ENCODE measurements at regions not wholly inside any gene's neighbourhood (a gene's known extent, or its start where the extent isn't known, plus 50 kb on each side); places are given as distances from the start of the nearest gene placed in this dataset.

GRCh38 chrX:57848857-57849256 is 61.4 kb downstream of the ZXDA start:
- no peaks in the 10 kb centered on the region for H3K36me3 ChIP-seq (ENCODE audit: control insufficient read depth in 2 of 2, extremely low read depth in 1 of 2, insufficient read depth in 1 of 2, low read length in 1 of 2)
- POLR2A ChIA-PET, result no interaction called here
- Mint-ChIP-seq H3K27ac (no peak overlapping the region), H3K9me3 (peaks cover 0 to 35% (median 6%) of the 10 kb centered on the region in 3 donors), H3K27me3 (peaks cover 0 to 16% of the 10 kb centered on the region in 2 donors), H3K4me1 (no peaks in the 10 kb centered on the region), H3K36me3 (peaks cover 4% of the 10 kb centered on the region), H3K4me3 (no peak overlapping the region)
- H3K4me1 ChIP-seq (ENCODE audit: control insufficient read depth in 1 of 2, extremely low read depth in 1 of 2, insufficient read depth in 2 of 2, low read length in 2 of 2), result no peaks in the 10 kb centered on the region
- DNase-seq, result no peak
- H3K27ac ChIP-seq (ENCODE audit: low read length), result no peak overlapping the region
- H3K27me3 ChIP-seq (replicated peaks in 1 of 2; ENCODE audit: control insufficient read depth in 2 of 2, extremely low read depth in 1 of 2, insufficient read depth in 2 of 2, low read length in 1 of 2), result no peaks in the 10 kb centered on the region
- ATAC-seq (replicated peaks in 1 of 4), result no peak
- no peaks in the 10 kb centered on the region for H3K9me3 ChIP-seq
- 0% methylated on average over 1 of the region's 4 CpGs for WGBS (ENCODE audit: insufficient coverage)
- CTCF ChIA-PET, result no interaction called here
- H3K4me3 ChIP-seq (ENCODE audit: control insufficient read depth in 1 of 2, extremely low read depth in 1 of 2, low read length in 1 of 2), result no peak overlapping the region

GRCh38 chrX:57822818-57823217 is 87.4 kb downstream of the ZXDA start:
- Histone ChIP-seq H3K27me3 (replicated peaks in 1 of 2; ENCODE audit: control insufficient read depth in 2 of 2, extremely low read depth in 1 of 2, insufficient read depth in 2 of 2, low read length in 1 of 2) (no peaks in the 10 kb centered on the region), H3K27ac (ENCODE audit: low read length) (no peak overlapping the region), H3K4me3 (ENCODE audit: control insufficient read depth in 1 of 2, extremely low read depth in 1 of 2, low read length in 1 of 2) (no peak overlapping the region), H3K36me3 (ENCODE audit: control insufficient read depth in 2 of 2, extremely low read depth in 1 of 2, insufficient read depth in 1 of 2, low read length in 1 of 2) (no peaks in the 10 kb centered on the region), H3K4me1 (ENCODE audit: control insufficient read depth in 1 of 2, extremely low read depth in 1 of 2, insufficient read depth in 2 of 2, low read length in 2 of 2) (no peaks in the 10 kb centered on the region), H3K9me3 (no peaks in the 10 kb centered on the region)
- WGBS (ENCODE audit: insufficient coverage), result no CpG with 5 or more reads among the region's 4 CpGs
- CTCF ChIA-PET, result interaction anchor here in 1 of 2 donors (1.1 kb wide), 1 partner anchor 202 kb away, joined by 3 read pairs; no protein-coding TSS in a partner anchor
- H3K9me3 Mint-ChIP-seq, result no peaks in the 10 kb centered on the region
- ATAC-seq (replicated peaks in 1 of 4) (no peak), DNase-seq (no peak)
- H3K4me1 Mint-ChIP-seq, result peaks cover 2 to 6% (median 2%) of the 10 kb centered on the region in 3 donors
- peaks cover 0 to 49% of the 10 kb centered on the region in 2 donors for H3K27me3 Mint-ChIP-seq
- POLR2A ChIA-PET, result no interaction called here
- H3K4me3 Mint-ChIP-seq, result no peak overlapping the region
- H3K36me3 Mint-ChIP-seq, result no peaks in the 10 kb centered on the region
- no peak overlapping the region for H3K27ac Mint-ChIP-seq

DNA sequence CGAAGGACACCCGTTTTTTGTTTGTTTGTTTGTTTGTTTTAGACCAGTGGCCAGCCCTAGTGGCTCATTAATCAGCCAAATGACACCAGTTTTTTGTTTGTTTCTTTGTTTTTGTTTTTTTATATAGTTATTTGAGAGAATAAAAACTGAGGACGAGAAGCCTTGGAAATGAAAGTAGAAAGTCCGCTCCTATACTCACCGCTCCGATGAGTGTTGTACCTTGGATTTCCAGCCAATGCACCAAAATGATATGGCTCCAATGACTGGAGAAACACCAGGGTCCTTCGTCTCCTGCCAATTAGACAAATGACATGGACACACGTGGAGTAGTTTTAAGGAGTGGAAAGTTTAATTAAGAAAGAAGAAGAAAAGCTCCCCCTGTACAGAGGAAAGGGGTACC is 87.9 kb downstream of the ZXDA start:
- H3K9me3 ChIP-seq, result no peaks in the 10 kb centered on the region
- Mint-ChIP-seq H3K4me1 (peaks cover 2 to 6% (median 2%) of the 10 kb centered on the region in 3 donors), H3K27ac (no peak overlapping the region), H3K9me3 (no peaks in the 10 kb centered on the region), H3K27me3 (peaks cover 0 to 48% of the 10 kb centered on the region in 2 donors), H3K4me3 (no peak overlapping the region), H3K36me3 (no peaks in the 10 kb centered on the region)
- ChIA-PET POLR2A (no interaction called here), CTCF (interaction anchor here in 1 of 2 donors (1.1 kb wide), 1 partner anchor 202 kb away, joined by 3 read pairs; no protein-coding TSS in a partner anchor)
- H3K4me1 ChIP-seq (ENCODE audit: control insufficient read depth in 1 of 2, extremely low read depth in 1 of 2, insufficient read depth in 2 of 2, low read length in 2 of 2), result no peaks in the 10 kb centered on the region
- 27% methylated on average over 2 of the region's 8 CpGs for WGBS (ENCODE audit: insufficient coverage)
- H3K27me3 ChIP-seq (replicated peaks in 1 of 2; ENCODE audit: control insufficient read depth in 2 of 2, extremely low read depth in 1 of 2, insufficient read depth in 2 of 2, low read length in 1 of 2), result no peaks in the 10 kb centered on the region
- H3K36me3 ChIP-seq (ENCODE audit: control insufficient read depth in 2 of 2, extremely low read depth in 1 of 2, insufficient read depth in 1 of 2, low read length in 1 of 2), result no peaks in the 10 kb centered on the region
- DNase-seq (no peak), ATAC-seq (replicated peaks in 1 of 4) (no peak)
- H3K4me3 ChIP-seq (ENCODE audit: control insufficient read depth in 1 of 2, extremely low read depth in 1 of 2, low read length in 1 of 2), result no peak overlapping the region
- H3K27ac ChIP-seq (ENCODE audit: low read length), result no peak overlapping the region

DNA sequence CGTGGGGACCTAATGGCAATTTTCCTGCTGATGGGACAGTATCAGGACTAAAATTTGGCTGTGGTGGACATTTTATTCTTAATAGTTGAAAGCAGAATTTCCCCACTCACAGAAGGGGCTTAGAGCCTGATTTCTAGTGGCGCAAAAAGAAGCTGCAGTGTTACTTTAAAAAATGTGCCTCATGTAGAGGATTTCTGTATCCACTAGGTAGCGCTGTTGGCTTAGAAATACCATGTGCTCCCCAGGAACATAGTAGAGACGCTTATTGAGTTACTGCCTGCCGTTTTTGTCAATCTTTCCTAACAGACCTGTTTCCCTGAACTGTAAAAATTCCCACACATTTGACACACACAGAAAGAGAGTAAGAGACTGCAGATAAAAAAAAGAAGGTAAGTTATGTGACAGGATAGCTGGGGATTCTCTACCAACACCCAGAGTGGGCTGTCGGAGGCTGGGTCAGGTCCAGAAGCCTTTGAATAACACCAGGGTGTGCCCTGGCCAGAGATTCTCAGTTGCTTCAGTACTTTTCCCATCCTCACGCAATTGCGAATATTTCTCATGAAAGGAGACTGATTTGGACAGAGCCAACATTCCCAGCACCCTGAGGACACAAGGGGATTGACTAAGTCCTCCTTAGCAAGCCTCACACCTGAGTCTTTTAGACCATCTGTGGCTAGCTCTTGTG is 88.4 kb downstream of the ZXDA start:
- WGBS (ENCODE audit: insufficient coverage), result no CpG with 5 or more reads among the region's 8 CpGs
- H3K27me3 ChIP-seq (replicated peaks in 1 of 2; ENCODE audit: control insufficient read depth in 2 of 2, extremely low read depth in 1 of 2, insufficient read depth in 2 of 2, low read length in 1 of 2), result no peaks in the 10 kb centered on the region
- H3K9me3 ChIP-seq, result no peaks in the 10 kb centered on the region
- Mint-ChIP-seq H3K27ac (no peak overlapping the region), H3K4me3 (no peak overlapping the region), H3K36me3 (no peaks in the 10 kb centered on the region), H3K27me3 (peaks cover 0 to 43% of the 10 kb centered on the region in 2 donors), H3K9me3 (no peaks in the 10 kb centered on the region), H3K4me1 (peaks cover 2 to 6% (median 2%) of the 10 kb centered on the region in 3 donors)
- DNase-seq, result peak in 24 of 35 experiments; percentile 1 to 75 (median 10)
- H3K4me3 ChIP-seq (ENCODE audit: control insufficient read depth in 1 of 2, extremely low read depth in 1 of 2, low read length in 1 of 2), result no peak overlapping the region
- CTCF ChIA-PET, result interaction anchor here (0.6 to 1.1 kb wide), 2 partner anchors 203 to 204 kb away, joined by 3 to 4 read pairs; no protein-coding TSS in a partner anchor
- POLR2A ChIA-PET, result no interaction called here
- no peak overlapping the region for H3K27ac ChIP-seq (ENCODE audit: low read length)
- no peaks in the 10 kb centered on the region for H3K4me1 ChIP-seq (ENCODE audit: control insufficient read depth in 1 of 2, extremely low read depth in 1 of 2, insufficient read depth in 2 of 2, low read length in 2 of 2)
- H3K36me3 ChIP-seq (ENCODE audit: control insufficient read depth in 2 of 2, extremely low read depth in 1 of 2, insufficient read depth in 1 of 2, low read length in 1 of 2), result no peaks in the 10 kb centered on the region
- ATAC-seq (replicated peaks in 1 of 4), result peak in 3 of 4 experiments; percentile 50 to 62 (median 57)

DNA sequence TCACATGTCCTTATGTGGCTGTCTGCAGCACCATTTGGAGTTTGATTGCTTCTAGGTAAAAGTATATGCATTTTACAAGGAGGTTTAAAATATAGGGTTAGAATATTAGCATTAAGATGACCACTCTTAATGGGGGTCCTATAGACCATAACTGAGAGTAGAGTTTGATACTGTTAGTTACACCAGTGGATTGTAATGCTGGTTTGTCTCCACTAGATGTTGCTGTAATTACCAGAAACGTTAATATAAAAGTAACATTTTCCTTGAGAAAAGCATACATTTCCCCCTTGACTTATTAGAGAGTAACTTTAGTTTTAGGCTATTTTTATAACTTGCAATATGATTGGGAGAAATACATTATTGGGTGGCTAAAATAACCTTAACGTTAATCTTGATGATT is 93.0 kb downstream of the ZXDA start:
- H3K4me3 Mint-ChIP-seq, result no peak overlapping the region
- WGBS (ENCODE audit: insufficient coverage), result no CpG with 5 or more reads among the region's 2 CpGs
- ChIA-PET POLR2A (no interaction called here), CTCF (no interaction called here)
- no peak overlapping the region for H3K27ac ChIP-seq (ENCODE audit: low read length)
- H3K4me1 ChIP-seq (ENCODE audit: control insufficient read depth in 1 of 2, extremely low read depth in 1 of 2, insufficient read depth in 2 of 2, low read length in 2 of 2), result no peaks in the 10 kb centered on the region
- no peak overlapping the region for H3K4me3 ChIP-seq (ENCODE audit: control insufficient read depth in 1 of 2, extremely low read depth in 1 of 2, low read length in 1 of 2)
- H3K9me3 ChIP-seq, result no peaks in the 10 kb centered on the region
- H3K27me3 ChIP-seq (replicated peaks in 1 of 2; ENCODE audit: control insufficient read depth in 2 of 2, extremely low read depth in 1 of 2, insufficient read depth in 2 of 2, low read length in 1 of 2), result peaks cover 0 to 4% of the 10 kb centered on the region in 2 experiments
- H3K4me1 Mint-ChIP-seq, result peaks cover 2 to 6% (median 2%) of the 10 kb centered on the region in 3 donors
- no peak overlapping the region for H3K27ac Mint-ChIP-seq
- no peaks in the 10 kb centered on the region for H3K36me3 ChIP-seq (ENCODE audit: control insufficient read depth in 2 of 2, extremely low read depth in 1 of 2, insufficient read depth in 1 of 2, low read length in 1 of 2)
- no peak for ATAC-seq (replicated peaks in 1 of 4)
- peaks cover 0 to 9% (median 0%) of the 10 kb centered on the region in 3 donors for H3K9me3 Mint-ChIP-seq
- peak in 1 of 35 experiments; percentile 1 for DNase-seq
- peaks cover 0 to 42% of the 10 kb centered on the region in 2 donors for H3K27me3 Mint-ChIP-seq
- no peaks in the 10 kb centered on the region for H3K36me3 Mint-ChIP-seq

DNA sequence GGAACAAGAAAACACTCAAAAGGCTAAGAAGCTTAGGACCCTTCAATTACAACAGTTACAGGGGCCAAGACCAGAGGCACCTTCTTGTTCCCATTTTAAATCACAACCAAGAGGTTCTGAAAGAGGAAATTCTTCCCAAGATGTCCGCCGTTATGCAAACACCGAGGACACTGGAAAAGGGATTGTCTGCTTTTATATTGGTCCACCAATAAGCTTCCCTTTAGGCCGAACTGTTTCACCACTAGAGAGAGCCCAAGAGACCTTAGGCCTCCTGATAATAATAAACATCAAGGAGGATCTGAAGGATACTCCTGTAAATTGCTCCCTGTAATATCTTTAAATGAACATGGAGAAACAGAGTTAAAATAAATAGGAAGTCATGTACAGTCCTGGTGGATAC is 92.6 kb upstream of the NLRP2B start:
- H3K4me1 ChIP-seq (ENCODE audit: control insufficient read depth in 1 of 2, extremely low read depth in 1 of 2, insufficient read depth in 2 of 2, low read length in 2 of 2), result no peaks in the 10 kb centered on the region
- H3K9me3 Mint-ChIP-seq, result no peaks in the 10 kb centered on the region
- WGBS (ENCODE audit: insufficient coverage), result no CpG with 5 or more reads among the region's 4 CpGs
- ATAC-seq (replicated peaks in 1 of 4), result no peak
- no peaks in the 10 kb centered on the region for H3K36me3 Mint-ChIP-seq
- H3K36me3 ChIP-seq (ENCODE audit: control insufficient read depth in 2 of 2, extremely low read depth in 1 of 2, insufficient read depth in 1 of 2, low read length in 1 of 2), result no peaks in the 10 kb centered on the region
- no peak overlapping the region for H3K27ac Mint-ChIP-seq
- DNase-seq, result no peak
- CTCF ChIA-PET, result no interaction called here
- H3K27me3 ChIP-seq (replicated peaks in 1 of 2; ENCODE audit: control insufficient read depth in 2 of 2, extremely low read depth in 1 of 2, insufficient read depth in 2 of 2, low read length in 1 of 2), result no peaks in the 10 kb centered on the region
- POLR2A ChIA-PET, result no interaction called here
- H3K27me3 Mint-ChIP-seq, result no peaks in the 10 kb centered on the region
- H3K9me3 ChIP-seq, result no peaks in the 10 kb centered on the region
- H3K4me3 Mint-ChIP-seq, result no peak overlapping the region
- H3K4me3 ChIP-seq (ENCODE audit: control insufficient read depth in 1 of 2, extremely low read depth in 1 of 2, low read length in 1 of 2), result no peak overlapping the region
- no peaks in the 10 kb centered on the region for H3K4me1 Mint-ChIP-seq
- no peak overlapping the region for H3K27ac ChIP-seq (ENCODE audit: low read length)
